ENCODE measurements at regions not wholly inside any gene's neighbourhood (a gene's known extent, or its start where the extent isn't known, plus 50 kb on each side); places are given as distances from the start of the nearest gene placed in this dataset.

DNA sequence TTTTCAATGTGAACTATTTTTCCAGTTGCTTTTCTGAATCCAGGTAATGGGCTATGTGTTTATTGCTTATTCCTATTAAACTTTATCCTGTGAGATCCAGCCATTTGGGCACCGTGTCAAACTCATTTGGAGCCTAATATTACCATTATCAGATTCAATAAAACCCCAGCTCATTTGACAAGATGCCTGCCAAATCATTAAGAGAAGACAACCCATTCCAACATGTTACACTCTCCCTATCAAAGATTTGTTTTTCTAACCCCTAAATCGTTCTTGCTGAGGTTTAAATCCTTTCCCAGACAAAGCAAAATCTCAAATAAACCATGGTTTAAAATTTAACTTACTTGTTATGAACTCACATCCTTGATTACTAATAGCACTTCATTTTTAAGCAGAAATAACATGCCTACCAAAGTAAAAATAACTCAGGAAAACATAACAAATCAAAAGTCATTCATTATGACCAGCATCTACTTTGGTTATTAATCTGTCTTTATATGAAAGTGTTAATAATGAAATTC is 130.0 kb upstream of the TCF21 start:
- TF ChIP-seq CTCF (IDR thresholded peaks at IDR 0.05; ENCODE audit: extremely low read depth, low read depth, low read length) = no peak
- H4K20me1 ChIP-seq (ENCODE audit: insufficient read depth, low read length) = no peaks in the 10 kb centered on the region
- no peaks in the 10 kb centered on the region for H3K79me2 ChIP-seq (ENCODE audit: insufficient read depth, low read length)
- H3K4me2 ChIP-seq (ENCODE audit: insufficient read depth, low read length) = no peak overlapping the region
- H3K9me3 ChIP-seq (ENCODE audit: low read depth, low read length) = no peaks in the 10 kb centered on the region
- H3K4me1 ChIP-seq (ENCODE audit: insufficient read depth, low read length) = peaks cover 59% of the 10 kb centered on the region
- no peak for DNase-seq (ENCODE audit: insufficient read length, low spot score, missing footprints)
- H3K36me3 ChIP-seq (ENCODE audit: insufficient read depth, low read length) = no peaks in the 10 kb centered on the region
- no peaks in the 10 kb centered on the region for H3K27me3 ChIP-seq (ENCODE audit: insufficient read depth, low read length)
- H2AFZ ChIP-seq (ENCODE audit: low read length) = no peak overlapping the region
- no peak overlapping the region for H3K4me3 ChIP-seq (ENCODE audit: insufficient read depth, low read length)
- no peak overlapping the region for H3K27ac ChIP-seq (ENCODE audit: low read depth, low read length)

DNA sequence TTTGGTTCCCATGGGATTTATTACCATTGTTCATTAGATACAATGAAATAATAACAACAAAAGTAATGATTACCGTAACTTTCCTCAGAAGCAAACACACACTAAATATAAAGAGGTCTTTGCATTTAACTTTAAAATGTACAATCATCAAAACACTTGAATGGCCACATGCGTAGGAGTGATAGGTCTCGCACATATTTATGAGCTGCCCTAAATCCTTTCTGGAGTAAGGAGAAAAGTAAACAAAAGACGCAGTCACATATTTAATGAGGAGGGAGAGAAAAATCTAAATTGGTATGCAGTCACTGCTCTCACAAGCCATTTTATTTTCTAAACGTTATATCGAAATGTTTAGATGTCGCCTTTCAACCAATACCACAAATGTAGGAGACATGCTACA is 129.4 kb upstream of the TCF21 start:
- H3K79me2 ChIP-seq (ENCODE audit: insufficient read depth, low read length) = no peaks in the 10 kb centered on the region
- H4K20me1 ChIP-seq (ENCODE audit: insufficient read depth, low read length) = no peaks in the 10 kb centered on the region
- H3K4me2 ChIP-seq (ENCODE audit: insufficient read depth, low read length) = no peak overlapping the region
- TF ChIP-seq CTCF (IDR thresholded peaks at IDR 0.05; ENCODE audit: extremely low read depth, low read depth, low read length) = no peak
- DNase-seq (ENCODE audit: insufficient read length, low spot score, missing footprints) = no peak
- H3K4me1 ChIP-seq (ENCODE audit: insufficient read depth, low read length) = peaks cover 66% of the 10 kb centered on the region
- no peaks in the 10 kb centered on the region for H3K36me3 ChIP-seq (ENCODE audit: insufficient read depth, low read length)
- H3K27me3 ChIP-seq (ENCODE audit: insufficient read depth, low read length) = no peaks in the 10 kb centered on the region
- H3K27ac ChIP-seq (ENCODE audit: low read depth, low read length) = no peak overlapping the region
- H2AFZ ChIP-seq (ENCODE audit: low read length) = no peak overlapping the region
- no peak overlapping the region for H3K4me3 ChIP-seq (ENCODE audit: insufficient read depth, low read length)
- no peaks in the 10 kb centered on the region for H3K9me3 ChIP-seq (ENCODE audit: low read depth, low read length)

DNA sequence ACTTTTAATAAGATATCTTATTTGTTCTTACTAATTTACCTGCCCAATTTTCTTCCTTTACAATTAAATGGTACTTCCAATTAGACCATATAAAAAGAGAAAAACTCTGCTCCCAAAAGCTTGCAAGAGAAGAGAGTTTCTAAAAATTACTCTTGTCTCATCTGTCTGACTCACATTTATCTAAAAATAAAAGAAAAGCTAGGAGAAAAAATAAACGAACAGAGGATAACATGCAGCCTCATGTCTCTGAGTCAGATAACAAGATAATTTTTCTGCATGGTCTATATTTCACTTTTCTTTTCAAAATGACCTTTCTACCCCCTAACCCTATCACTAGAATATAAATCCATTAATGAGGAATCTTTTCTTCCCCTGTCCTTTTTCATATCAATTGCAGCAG is 127.2 kb upstream of the TCF21 start:
- Histone ChIP-seq H2AFZ (ENCODE audit: low read length) (no peak overlapping the region), H3K36me3 (ENCODE audit: insufficient read depth, low read length) (no peaks in the 10 kb centered on the region), H3K27ac (ENCODE audit: low read depth, low read length) (peak overlapping the region; percentile 80), H4K20me1 (ENCODE audit: insufficient read depth, low read length) (no peaks in the 10 kb centered on the region), H3K27me3 (ENCODE audit: insufficient read depth, low read length) (no peaks in the 10 kb centered on the region), H3K79me2 (ENCODE audit: insufficient read depth, low read length) (no peaks in the 10 kb centered on the region), H3K4me3 (ENCODE audit: insufficient read depth, low read length) (no peak overlapping the region), H3K4me2 (ENCODE audit: insufficient read depth, low read length) (peak overlapping the region; percentile 57), H3K4me1 (ENCODE audit: insufficient read depth, low read length) (peaks cover 58% of the 10 kb centered on the region), H3K9me3 (ENCODE audit: low read depth, low read length) (no peaks in the 10 kb centered on the region)
- no peak for TF ChIP-seq CTCF (IDR thresholded peaks at IDR 0.05; ENCODE audit: extremely low read depth, low read depth, low read length)
- peak; percentile 45 for DNase-seq (ENCODE audit: insufficient read length, low spot score, missing footprints)

- Histone ChIP-seq H3K4me3 (ENCODE audit: insufficient read depth, low read length) (no peak overlapping the region), H3K36me3 (ENCODE audit: insufficient read depth, low read length) (no peaks in the 10 kb centered on the region), H3K4me1 (ENCODE audit: insufficient read depth, low read length) (peaks cover 62% of the 10 kb centered on the region), H3K79me2 (ENCODE audit: insufficient read depth, low read length) (no peaks in the 10 kb centered on the region), H3K4me2 (ENCODE audit: insufficient read depth, low read length) (peak overlapping the region; percentile 12), H3K9me3 (ENCODE audit: low read depth, low read length) (no peaks in the 10 kb centered on the region), H4K20me1 (ENCODE audit: insufficient read depth, low read length) (no peaks in the 10 kb centered on the region), H2AFZ (ENCODE audit: low read length) (peak overlapping the region; percentile 49), H3K27me3 (ENCODE audit: insufficient read depth, low read length) (no peaks in the 10 kb centered on the region), H3K27ac (ENCODE audit: low read depth, low read length) (peak overlapping the region; percentile 83)
- TF ChIP-seq CTCF (IDR thresholded peaks at IDR 0.05; ENCODE audit: extremely low read depth, low read depth, low read length) = no peak
- DNase-seq (ENCODE audit: insufficient read length, low spot score, missing footprints) = no peak
Measured at GRCh38 chr6:133764008-133764753, 124.7 kb upstream of the TCF21 start.
